ENCODE measurements at regions not wholly inside any gene's neighbourhood (a gene's known extent, or its start where the extent isn't known, plus 50 kb on each side); places are given as distances from the start of the nearest gene placed in this dataset.
"Not testable (repeated sequence)": the region's sequence is repeated elsewhere in the genome, so short reads cannot be mapped to it uniquely, and the experiment has no call there.

GRCh38 chr1:185538309-185538898, 195.8 kb upstream of the HMCN1 start:
- not testable (repeated sequence) for DNase-seq

- no peak for DNase-seq
Observed at GRCh38 chr1:185537596-185537995, 196.6 kb upstream of the HMCN1 start.

GRCh38 chr1:185536165-185536920, 197.8 kb upstream of the HMCN1 start:
- no peak for DNase-seq

- no peak for DNase-seq
Observed at GRCh38 chr1:185535621-185536020, 198.6 kb upstream of the HMCN1 start.

- no peak for DNase-seq
Observed at GRCh38 chr1:185534801-185535200, 199.4 kb upstream of the HMCN1 start.

- DNase-seq = no peak
Observed at GRCh38 chr1:185533596-185533995, 200.6 kb upstream of the HMCN1 start.

- DNase-seq = no peak
Observed at GRCh38 chr1:185532856-185533255, 201.3 kb upstream of the HMCN1 start.

- DNase-seq = no peak
Observed at GRCh38 chr1:185531838-185532237, 202.4 kb upstream of the HMCN1 start.

- DNase-seq = no peak
Observed at GRCh38 chr1:185530215-185530614, 204.0 kb upstream of the HMCN1 start.

- DNase-seq = no peak
Observed at GRCh38 chr1:185529673-185530072, 204.5 kb upstream of the HMCN1 start.

GRCh38 chr1:185528084-185528676, 206.0 kb upstream of the HMCN1 start:
- no peak for DNase-seq

GRCh38 chr1:185526344-185527307, 207.6 kb upstream of the HMCN1 start:
- DNase-seq = no peak

- no peak for DNase-seq
Observed at GRCh38 chr1:185520188-185520920, 203.3 kb upstream of the IVNS1ABP start.

- no peak for DNase-seq
Observed at GRCh38 chr1:185517808-185518419, 200.9 kb upstream of the IVNS1ABP start.

GRCh38 chr1:185517301-185517700, 200.3 kb upstream of the IVNS1ABP start:
- not testable (repeated sequence) for DNase-seq

- DNase-seq = no peak
Observed at GRCh38 chr1:185515696-185516095, 198.7 kb upstream of the IVNS1ABP start.

- DNase-seq = no peak
Observed at GRCh38 chr1:185514311-185514710, 197.3 kb upstream of the IVNS1ABP start.

- DNase-seq = no peak
Observed at GRCh38 chr1:185512442-185512841, 195.4 kb upstream of the IVNS1ABP start.

- no peak for DNase-seq
Observed at GRCh38 chr1:185501099-185501498, 184.1 kb upstream of the IVNS1ABP start.

GRCh38 chr1:185500001-185500626, 183.1 kb upstream of the IVNS1ABP start:
- no peak for DNase-seq

GRCh38 chr1:185498207-185498606, 181.2 kb upstream of the IVNS1ABP start:
- no peak for DNase-seq

Measured in effector CD4-positive, alpha-beta T cell (primary cell).